HG02870 (cell line): ENCODE measurements at regions not wholly inside any gene's neighbourhood (a gene's known extent, or its start where the extent isn't known, plus 50 kb on each side); places are given as distances from the start of the nearest gene placed in this dataset.

Source experiments
- ATAC-seq: cut with Tn5 transposase; IDR thresholded peaks from one replicate; pipeline ENCODE4 v1.9.1; 2021; ENCODE audit warnings: mild to moderate bottlenecking, moderate library complexity; ENCODE audit not compliant: unreplicated experiment

GRCh38 chr13:78787190-78787589 lies 128.2 kb upstream of the OBI1 start:
- no peak for ATAC-seq

- no peak for ATAC-seq
Observed at GRCh38 chr13:78786459-78786858, 127.5 kb upstream of the OBI1 start.

- ATAC-seq, result no peak
Observed at GRCh38 chr13:78785764-78786163, 126.8 kb upstream of the OBI1 start.

GRCh38 chr13:78784014-78784750 lies 125.2 kb upstream of the OBI1 start:
- ATAC-seq, result no peak

- ATAC-seq, result no peak
Observed at GRCh38 chr13:78780708-78781107, 121.8 kb upstream of the OBI1 start.

- ATAC-seq, result no peak
Observed at GRCh38 chr13:78779608-78780007, 120.7 kb upstream of the OBI1 start.

- no peak for ATAC-seq
Observed at GRCh38 chr13:78777976-78778375, 119.0 kb upstream of the OBI1 start.

GRCh38 chr13:78777396-78777795 lies 118.4 kb upstream of the OBI1 start:
- no peak for ATAC-seq

- no peak for ATAC-seq
Observed at GRCh38 chr13:78772933-78773332, 114.0 kb upstream of the OBI1 start.

GRCh38 chr13:78770601-78771000 lies 111.6 kb upstream of the OBI1 start:
- no peak for ATAC-seq

- no peak for ATAC-seq
Observed at GRCh38 chr13:78768950-78769349, 110.0 kb upstream of the OBI1 start.

GRCh38 chr13:78764665-78765064 lies 105.7 kb upstream of the OBI1 start:
- no peak for ATAC-seq

GRCh38 chr13:78762825-78763224 lies 103.9 kb upstream of the OBI1 start:
- no peak for ATAC-seq

GRCh38 chr13:78759704-78760103 lies 100.7 kb upstream of the OBI1 start:
- ATAC-seq, result no peak

- no peak for ATAC-seq
Observed at GRCh38 chr13:78758549-78758948, 99.6 kb upstream of the OBI1 start.

GRCh38 chr13:78753435-78753834 lies 94.5 kb upstream of the OBI1 start:
- ATAC-seq, result no peak

GRCh38 chr13:78750735-78751134 lies 91.8 kb upstream of the OBI1 start:
- ATAC-seq, result no peak

- no peak for ATAC-seq
Observed at GRCh38 chr13:78743973-78744372, 85.0 kb upstream of the OBI1 start.

- no peak for ATAC-seq
Observed at GRCh38 chr13:78742659-78743058, 83.7 kb upstream of the OBI1 start.

- ATAC-seq, result no peak
Observed at GRCh38 chr13:78736142-78736541, 77.2 kb upstream of the OBI1 start.

GRCh38 chr13:78732445-78733017 lies 73.6 kb upstream of the OBI1 start:
- no peak for ATAC-seq

GRCh38 chr13:78722700-78723099 lies 63.7 kb upstream of the OBI1 start:
- ATAC-seq, result no peak

- ATAC-seq, result peak; percentile 45
Observed at GRCh38 chr13:78719367-78719766, 60.4 kb upstream of the OBI1 start.
